ENCODE measurements at regions not wholly inside any gene's neighbourhood (a gene's known extent, or its start where the extent isn't known, plus 50 kb on each side); places are given as distances from the start of the nearest gene placed in this dataset.
A peak's percentile ranks its signal among the peaks of the same experiment; 100 is the strongest.

GRCh38 chr7:85821926-85822325 is 635.1 kb upstream of the SEMA3D start:
- Histone ChIP-seq H3K9me3 (peaks cover 0 to 9% of the 10 kb centered on the region in 2 donors), H3K27me3 (no peaks in the 10 kb centered on the region), H3K27ac (no peak overlapping the region), H3K4me1 (no peaks in the 10 kb centered on the region), H3K4me3 (no peak overlapping the region), H3K36me3 (no peaks in the 10 kb centered on the region)
- intact Hi-C loops (cut with DNase I) = no loop called here
- TF ChIP-seq CTCF (IDR thresholded peaks at IDR 0.05) = no peak
- ATAC-seq (no peak), DNase-seq (peak in 1 of 4 donors; percentile 42)

GRCh38 chr7:85820702-85821443 is 634.0 kb upstream of the SEMA3D start:
- DNase-seq = no peak
- no peak for ATAC-seq

GRCh38 chr7:85815526-85815925 is 628.7 kb upstream of the SEMA3D start:
- Histone ChIP-seq H3K9me3 (peaks cover 0 to under 1% of the 10 kb centered on the region in 2 donors), H3K36me3 (no peaks in the 10 kb centered on the region), H3K4me3 (no peak overlapping the region), H3K27me3 (no peaks in the 10 kb centered on the region), H3K4me1 (no peaks in the 10 kb centered on the region), H3K27ac (no peak overlapping the region)
- ATAC-seq (no peak), DNase-seq (no peak)
- intact Hi-C loops (cut with DNase I) = no loop called here
- no peak for TF ChIP-seq CTCF (IDR thresholded peaks at IDR 0.05)

More at GRCh38 chr7:85820702-85821443, 634.0 kb upstream of the SEMA3D start:
- Histone ChIP-seq H3K27me3 (no peaks in the 10 kb centered on the region), H3K4me1 (no peaks in the 10 kb centered on the region), H3K27ac (no peak overlapping the region), H3K9me3 (peaks cover 0 to 9% of the 10 kb centered on the region in 2 donors), H3K4me3 (no peak overlapping the region), H3K36me3 (no peaks in the 10 kb centered on the region)
- intact Hi-C loops (cut with DNase I) = no loop called here
- no peak for TF ChIP-seq CTCF (IDR thresholded peaks at IDR 0.05)

- Histone ChIP-seq H3K27me3 (no peaks in the 10 kb centered on the region), H3K36me3 (no peaks in the 10 kb centered on the region), H3K9me3 (no peaks in the 10 kb centered on the region), H3K4me1 (no peaks in the 10 kb centered on the region), H3K4me3 (no peak overlapping the region), H3K27ac (no peak overlapping the region)
- ATAC-seq = no peak
- TF ChIP-seq CTCF (IDR thresholded peaks at IDR 0.05) = no peak
- DNase-seq = no peak
- intact Hi-C loops (cut with DNase I) = no loop called here
These were observed 619.5 kb upstream of the SEMA3D start for GRCh38 chr7:85806321-85806720.

GRCh38 chr7:85805656-85806055 is 618.8 kb upstream of the SEMA3D start:
- Histone ChIP-seq H3K36me3 (no peaks in the 10 kb centered on the region), H3K4me1 (no peaks in the 10 kb centered on the region), H3K9me3 (no peaks in the 10 kb centered on the region), H3K27ac (no peak overlapping the region), H3K4me3 (no peak overlapping the region), H3K27me3 (no peaks in the 10 kb centered on the region)
- no peak for TF ChIP-seq CTCF (IDR thresholded peaks at IDR 0.05)
- no peak for DNase-seq
- no peak for ATAC-seq
- intact Hi-C loops (cut with DNase I) = no loop called here
